GM19463 (cell line): ENCODE measurements at regions not wholly inside any gene's neighbourhood (a gene's known extent, or its start where the extent isn't known, plus 50 kb on each side); places are given as distances from the start of the nearest gene placed in this dataset.

Experiments
- ATAC-seq: cut with Tn5 transposase; IDR thresholded peaks from one replicate; pipeline ENCODE4 v1.9.1; 2021; ENCODE audit warnings: mild to moderate bottlenecking, moderate library complexity; ENCODE audit not compliant: unreplicated experiment

DNA sequence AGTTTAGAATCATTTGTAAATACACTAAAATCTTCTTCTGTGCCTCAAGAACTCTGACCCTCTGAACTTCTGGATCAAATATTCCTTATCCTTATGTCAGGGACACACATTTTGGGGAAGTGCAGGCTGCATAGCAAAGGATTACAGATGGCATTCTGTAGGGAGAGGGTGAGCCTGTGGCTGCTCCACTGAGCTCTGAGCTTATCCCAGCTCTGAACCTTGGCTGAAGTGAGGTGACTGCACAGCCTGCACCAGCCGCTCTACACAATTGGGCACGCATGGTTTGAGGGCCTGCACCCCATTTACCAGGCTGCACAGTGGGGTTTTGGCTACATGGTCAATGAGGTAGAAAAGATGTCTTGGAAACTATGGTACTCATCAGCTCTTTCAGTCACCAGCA is 251.6 kb downstream of the GALR1 start:
- no peak for ATAC-seq

DNA sequence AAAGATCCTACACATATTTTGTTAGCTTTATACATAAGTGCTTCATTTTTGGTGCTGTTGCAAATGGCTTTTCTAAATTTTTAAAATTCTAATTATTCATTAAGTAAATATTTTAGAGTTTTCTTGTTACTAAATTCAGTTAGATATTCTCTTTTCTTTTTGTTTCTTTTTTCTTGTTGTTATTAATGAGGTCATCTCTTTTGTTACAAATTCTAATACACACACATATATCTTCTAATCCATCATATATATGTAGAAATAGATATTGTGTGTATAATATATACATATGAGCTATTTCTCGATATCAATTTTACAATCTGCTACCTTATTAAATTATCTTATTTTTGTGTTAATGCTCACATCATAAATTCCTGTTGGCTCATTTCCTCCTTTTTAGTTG is 255.9 kb downstream of the GALR1 start:
- no peak for ATAC-seq

DNA sequence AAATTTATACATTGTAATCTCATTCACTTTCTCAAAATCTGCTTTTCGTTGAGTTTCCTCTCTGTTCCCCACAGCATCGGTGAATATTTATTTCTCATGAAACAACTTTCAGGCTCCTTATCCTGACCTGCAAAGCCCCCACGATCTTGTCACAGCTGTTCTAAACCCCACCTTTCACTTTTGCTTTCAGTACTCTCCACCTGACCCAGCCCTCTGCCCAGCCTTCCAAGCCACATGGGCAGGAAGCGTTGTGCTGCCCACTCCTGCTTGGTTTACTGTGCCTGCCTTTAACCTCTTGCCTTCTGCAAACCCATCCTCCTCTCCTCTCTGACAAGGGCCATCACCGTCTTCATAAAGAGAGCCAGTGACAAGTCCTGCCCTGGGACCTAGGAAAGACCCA is 262.5 kb downstream of the GALR1 start:
- ATAC-seq: no peak

DNA sequence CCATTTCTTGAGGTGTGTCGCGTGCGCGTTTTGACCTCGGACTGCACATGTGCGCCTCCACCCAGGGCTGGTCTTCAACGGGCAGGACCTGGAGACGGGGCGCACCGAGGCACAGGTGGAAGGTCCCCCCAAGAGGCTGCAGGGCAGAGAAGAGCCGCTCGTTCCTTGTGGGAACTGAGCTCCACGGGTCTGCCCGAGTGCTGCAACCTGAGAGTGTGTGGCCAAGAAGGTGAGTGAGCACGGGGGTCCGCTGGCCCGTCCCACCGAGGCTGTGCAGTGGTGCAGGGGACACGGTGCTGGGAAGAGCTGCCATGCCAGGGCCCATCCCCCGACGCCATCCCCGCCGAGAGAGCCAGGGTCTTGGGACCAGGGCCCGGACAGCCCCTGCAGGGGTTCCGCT is 268.3 kb downstream of the GALR1 start:
- no peak for ATAC-seq

DNA sequence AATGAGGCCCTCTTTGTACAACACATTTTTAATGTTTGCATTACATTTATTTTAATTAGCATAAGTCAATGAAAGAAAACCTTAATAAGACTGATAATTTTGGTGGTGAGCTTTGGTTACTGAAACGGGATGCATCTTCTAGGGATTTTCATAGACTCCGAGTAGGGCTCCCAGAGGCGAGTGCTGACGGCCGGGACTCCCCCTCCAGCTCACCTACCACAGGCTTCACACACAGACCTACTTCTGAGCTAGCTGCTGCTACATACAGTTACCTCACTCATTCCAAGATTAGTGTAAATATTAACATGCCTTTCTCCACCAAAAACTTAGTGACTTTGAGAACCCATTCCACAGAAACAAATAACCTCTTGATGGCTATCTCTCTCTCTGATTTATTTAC is 271.1 kb downstream of the GALR1 start:
- ATAC-seq: no peak

DNA sequence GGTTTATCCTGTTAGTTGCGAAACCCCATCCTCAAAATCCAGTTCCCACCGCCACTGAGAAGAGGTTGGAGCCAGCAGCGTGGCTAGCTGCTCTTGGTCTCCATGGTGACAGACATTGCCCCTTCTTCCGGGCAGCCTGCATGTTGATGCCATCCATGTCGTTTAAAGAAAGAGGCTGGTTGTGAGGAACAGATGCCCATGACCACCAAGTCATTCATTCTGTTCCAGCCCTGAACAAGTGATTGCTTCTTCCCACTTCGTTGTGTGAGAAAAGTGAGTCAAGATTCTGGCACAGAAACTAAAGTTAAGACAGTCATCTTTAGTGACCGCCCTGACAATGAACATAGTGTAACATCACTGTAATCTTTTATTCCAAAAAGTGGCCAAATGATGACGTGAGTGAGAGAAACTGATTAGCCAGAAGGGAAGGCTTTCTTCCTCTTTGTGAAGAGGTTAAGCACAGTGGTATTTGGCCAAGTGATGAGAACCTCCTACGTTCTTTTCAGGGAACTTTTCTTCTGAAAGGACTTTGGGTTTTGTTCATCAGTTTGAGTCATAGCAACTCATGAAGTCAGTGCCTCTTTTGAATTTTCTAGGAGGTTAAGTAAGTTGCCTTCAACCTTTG is 272.5 kb downstream of the GALR1 start:
- peak; percentile 60 for ATAC-seq

DNA sequence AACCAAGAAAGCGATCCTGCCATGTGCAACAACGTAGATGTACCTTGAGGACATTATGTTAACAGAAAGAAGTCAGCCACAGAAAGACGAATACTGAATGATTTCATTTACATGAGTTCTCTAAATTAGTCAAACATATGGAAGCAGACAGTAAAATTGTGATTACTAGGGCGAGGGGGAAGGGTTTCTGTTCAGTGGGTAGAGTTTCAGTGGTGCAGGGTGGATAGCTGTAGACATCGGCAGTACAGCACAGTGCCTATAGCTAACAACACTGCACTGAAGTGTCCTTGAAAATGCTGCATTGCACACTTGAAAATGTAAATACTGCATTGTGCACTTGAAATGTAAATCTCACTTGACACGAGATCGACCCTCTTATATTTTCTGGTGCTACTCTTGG is 275.3 kb downstream of the GALR1 start:
- peak; percentile 43 for ATAC-seq

DNA sequence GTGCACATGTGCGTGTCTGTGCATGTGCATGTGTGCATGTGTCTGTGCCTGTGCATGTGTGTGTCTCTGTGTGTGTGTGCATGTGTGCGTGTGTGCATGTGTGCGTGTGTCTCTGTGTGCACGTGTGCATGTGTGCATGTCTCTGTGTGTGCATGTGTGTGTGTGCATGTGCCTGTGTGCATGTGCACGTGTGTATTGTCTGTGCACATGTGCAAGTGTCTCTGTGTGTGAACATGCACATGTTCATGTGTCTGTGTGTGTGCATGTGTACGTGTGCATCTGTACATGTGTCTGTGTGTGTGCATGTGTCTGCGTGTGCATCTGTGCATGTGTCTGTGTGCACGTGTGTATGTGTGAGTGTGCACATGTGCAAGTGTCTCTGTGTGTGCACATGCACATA is 277.3 kb downstream of the GALR1 start:
- no peak for ATAC-seq

DNA sequence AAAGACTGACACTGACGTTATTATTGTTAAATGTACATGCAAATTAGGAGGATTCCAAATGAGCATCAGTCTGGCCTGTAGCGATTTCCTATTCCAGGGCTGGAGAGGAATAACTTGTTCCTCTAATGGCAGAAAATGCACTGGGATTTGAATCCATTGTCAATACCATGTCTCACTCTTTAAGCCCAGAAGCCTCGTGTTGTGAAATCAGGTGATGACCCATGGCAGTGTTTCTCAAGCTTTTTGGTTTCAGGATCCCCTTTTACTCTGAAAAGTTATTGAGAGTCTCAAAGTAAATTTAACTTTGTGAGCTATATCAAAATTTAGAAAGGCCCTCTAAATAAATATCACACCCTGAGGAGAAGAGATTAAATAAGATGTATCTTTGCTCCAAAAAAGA is 279.2 kb downstream of the GALR1 start:
- ATAC-seq: no peak

DNA sequence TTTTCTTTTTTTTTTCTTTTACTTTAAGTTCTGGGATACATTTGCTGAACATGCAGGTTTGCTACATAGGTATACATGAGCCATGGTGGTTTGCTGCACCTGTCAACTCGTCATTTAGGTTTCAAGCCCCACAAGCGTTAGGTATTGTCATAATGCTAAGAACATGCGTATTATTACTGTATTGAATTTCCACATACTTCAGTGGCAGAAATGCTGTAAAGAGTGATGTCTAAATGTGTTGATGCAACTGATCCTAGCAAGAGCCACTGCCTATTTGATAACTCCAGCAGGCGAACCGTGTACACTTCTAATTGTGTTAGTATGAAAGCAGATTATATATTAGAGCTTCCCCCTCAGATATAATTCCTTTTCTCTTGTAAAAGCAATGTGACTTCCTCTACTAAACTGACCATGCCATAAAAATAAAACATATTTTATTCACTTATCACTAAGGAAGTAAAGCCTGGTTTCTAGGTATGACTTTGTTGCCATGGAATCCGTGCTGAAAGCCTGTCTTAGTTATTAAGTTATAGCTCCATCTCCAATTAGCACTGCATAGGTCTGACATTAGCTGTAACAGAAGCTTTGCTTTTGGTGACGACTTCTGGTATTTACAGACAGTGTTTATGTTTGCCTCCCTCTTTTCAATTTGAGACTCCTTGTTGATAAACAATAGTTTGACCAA is 280.0 kb downstream of the GALR1 start:
- ATAC-seq: no peak

DNA sequence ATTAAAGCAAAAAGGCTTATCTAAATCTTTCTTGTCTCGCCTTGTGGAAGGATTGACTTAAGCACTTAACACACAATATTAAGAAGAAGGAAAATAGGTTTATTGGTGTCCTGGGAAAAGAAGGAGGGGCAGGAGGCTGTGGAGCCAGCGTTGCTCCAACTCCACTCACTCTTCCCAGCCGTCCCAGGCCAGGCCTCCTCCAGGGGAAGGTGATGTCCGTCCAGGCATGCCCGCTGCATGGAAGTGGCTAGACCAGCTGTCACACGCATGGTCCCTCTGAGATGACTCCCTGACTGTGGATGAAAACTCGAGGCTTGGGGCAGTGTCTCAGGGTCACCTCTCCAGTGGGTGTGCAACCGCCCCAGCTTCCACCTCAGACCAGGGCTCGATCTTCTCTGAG is 281.1 kb downstream of the GALR1 start:
- ATAC-seq: no peak

DNA sequence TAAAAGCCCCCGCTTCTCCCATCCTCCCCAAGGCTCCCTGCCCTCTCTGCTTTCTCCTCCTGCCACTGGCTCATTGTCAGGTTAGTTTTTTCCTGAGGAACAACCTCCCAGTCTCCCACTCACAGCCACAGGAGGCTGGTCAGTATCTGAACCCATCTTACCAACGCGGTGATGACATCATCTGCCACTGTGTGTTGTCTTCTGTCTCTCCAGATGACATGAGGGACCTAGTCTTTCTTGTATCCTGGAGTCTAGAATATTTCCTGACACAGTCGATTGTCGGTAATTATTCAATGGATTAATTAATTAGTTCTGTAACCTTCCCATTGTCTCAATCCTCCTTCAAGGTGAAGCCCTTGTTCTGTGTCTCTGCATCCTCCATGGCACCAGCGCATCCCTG is 290.2 kb downstream of the GALR1 start:
- ATAC-seq: no peak

DNA sequence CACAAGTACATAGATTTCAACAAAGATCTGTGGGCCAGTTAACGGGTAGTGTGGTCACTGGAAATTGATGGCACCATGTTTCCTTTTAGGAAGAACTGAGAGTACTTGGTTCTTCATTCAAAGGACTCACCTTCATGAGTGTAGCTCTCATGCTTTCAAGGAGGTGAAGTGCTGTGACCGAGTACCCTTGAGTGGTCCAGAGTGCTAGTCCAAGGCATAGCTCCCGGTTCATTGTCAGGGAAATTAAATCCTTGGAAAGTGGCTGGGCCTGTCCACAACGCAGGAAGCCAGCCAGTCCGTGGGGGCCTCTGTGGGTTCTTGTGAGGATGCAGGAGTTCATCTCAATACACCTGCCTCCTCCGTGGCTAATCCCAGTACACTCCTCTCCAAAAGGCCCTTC is 295.1 kb downstream of the GALR1 start:
- no peak for ATAC-seq

DNA sequence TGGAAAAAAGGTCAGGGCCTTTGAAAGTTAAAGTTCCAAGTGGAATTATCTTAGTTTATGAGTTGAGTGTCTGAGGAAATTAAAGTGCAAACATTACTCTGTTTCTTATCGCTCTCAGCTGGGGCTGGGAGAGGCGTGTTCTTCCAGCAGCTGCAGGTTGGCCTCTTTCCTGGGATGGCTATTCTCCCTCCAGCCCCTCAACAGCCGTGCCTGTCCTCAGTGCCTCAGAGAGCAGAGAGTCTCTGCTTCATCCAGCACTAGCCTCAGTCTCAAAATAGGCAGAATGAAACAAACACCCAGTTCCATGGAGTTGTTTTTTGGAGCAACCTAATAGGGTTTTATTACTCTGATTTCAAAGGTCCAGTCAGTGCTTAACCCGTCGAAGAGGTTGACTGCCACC is 298.1 kb downstream of the GALR1 start:
- ATAC-seq: no peak

DNA sequence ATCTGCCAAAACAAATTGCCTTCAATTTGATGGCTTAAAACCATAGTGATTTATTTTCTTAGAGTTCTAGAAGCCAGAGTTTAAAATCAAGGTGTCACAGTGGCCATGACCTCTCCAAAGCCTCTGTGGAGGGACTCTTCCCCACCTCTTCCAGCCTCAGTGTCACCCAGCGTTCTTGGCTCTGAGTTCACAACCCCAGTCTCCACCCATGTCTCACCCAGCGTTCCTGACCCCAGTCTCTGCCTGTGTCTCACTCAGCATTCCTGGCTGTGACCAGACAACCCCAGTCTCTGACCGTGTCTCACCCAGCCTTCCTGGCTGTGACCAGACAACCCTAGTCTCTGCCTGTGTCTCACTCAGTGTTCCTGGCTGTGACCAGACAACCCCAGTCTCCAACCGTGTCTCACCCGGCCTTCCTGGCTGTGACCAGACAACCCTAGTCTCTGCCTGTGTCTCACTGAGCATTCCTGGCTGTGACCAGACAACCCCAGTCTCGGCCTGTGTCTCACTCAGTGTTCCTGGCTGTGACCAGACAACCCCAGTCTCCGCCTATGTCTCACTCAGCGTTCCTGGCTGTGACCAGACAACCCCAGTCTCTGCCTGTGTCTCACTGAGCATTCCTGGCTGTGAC is 299.3 kb downstream of the GALR1 start:
- ATAC-seq: no peak

DNA sequence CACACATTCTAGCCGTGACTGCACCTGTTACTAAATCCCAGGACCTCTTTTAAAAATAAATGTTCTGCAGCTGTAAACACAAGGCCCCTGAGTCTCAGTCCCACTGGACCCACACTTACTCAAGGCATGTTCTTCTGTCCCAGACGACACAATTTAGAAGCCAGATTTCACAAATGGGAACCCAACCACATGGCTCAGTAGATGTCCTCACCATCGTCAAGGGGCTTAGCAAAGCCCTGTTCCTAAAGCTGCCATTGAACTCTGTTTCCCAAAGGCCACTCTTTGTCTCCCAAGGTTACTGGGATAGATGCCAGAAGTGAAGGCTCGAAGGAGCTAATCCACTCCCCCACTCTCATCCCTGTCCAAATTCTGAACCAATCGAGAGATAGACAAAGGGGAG is 301.0 kb downstream of the GALR1 start:
- no peak for ATAC-seq

DNA sequence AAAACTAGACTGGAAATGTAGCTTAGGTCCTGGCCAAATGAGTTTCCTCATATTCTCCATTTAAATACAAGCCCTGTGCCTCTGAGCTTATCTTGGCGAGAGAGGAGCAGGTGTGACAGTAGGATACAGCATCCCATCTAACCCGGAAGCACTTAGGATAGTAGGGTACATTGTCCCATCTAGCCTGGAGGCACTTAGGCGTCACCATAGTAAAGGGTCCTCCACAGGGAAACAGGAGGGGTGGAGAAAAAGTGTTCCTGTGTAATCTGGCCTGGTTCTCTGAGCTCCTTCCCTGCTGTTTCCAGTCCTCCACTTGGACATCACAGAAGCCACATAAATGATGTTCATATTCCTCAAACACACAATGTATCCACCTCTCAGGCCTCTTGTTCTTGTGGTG is 301.4 kb downstream of the GALR1 start:
- ATAC-seq: no peak

DNA sequence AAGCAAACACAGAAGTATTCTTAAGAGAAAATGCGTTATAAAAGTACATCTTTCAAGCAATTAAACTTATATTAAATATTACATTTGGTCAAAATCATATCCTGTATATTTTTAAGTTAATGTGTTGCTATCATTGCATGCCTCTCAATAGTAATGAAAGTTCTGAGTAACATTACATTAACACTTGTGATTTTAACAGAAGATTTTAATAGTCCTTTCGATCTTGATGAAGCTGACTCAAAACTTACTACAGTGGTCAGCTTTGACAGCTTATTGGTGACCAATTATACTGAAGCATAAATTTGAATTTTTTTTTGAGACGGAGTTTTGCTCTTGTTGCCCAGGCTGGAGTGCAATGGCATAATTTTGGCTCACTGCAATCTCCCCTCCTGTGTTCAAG is 303.3 kb downstream of the GALR1 start:
- no peak for ATAC-seq

DNA sequence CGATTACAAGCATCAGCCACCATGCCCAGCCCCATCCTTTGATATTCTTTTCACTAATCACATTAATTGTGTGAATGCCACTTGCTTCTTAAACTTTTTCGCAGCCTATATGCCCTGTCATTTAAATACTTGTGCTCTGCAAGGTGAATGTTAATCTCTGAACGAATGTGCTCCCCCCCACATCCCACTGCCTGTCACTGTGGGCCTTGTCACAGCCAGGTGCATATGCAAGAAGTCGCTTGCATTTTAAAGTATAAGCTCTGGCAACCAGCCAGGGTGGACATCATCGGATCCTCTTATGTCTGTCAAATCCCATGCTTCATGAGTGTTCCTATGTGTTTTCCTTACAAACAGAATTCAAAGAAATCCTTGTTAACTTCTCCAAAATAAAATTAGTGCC is 304.4 kb downstream of the GALR1 start:
- no peak for ATAC-seq

DNA sequence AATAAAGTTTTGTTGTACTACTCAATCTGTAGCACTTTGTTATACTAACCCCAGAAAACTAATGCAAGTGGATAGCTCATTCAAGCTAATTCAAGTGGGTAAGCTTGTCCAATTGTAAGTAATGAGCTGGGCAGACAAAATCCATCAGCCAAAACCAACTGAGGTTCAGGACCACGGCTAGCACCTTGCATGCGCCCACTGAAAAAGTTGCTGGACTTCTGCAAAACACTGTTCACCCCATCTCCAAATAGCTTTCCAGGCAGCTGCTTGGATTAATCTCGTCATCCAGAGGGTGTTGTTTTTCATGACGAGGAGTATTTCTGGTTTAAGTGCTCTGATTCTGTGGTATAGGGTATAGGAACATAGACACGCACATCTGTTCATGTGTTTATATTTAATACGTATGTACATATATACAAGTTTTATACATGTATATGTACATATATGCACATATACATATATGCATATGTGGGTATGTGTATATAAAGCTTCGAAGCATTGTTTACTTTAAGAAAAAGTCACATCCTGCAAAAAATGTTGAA is 307.5 kb downstream of the GALR1 start:
- ATAC-seq: no peak

DNA sequence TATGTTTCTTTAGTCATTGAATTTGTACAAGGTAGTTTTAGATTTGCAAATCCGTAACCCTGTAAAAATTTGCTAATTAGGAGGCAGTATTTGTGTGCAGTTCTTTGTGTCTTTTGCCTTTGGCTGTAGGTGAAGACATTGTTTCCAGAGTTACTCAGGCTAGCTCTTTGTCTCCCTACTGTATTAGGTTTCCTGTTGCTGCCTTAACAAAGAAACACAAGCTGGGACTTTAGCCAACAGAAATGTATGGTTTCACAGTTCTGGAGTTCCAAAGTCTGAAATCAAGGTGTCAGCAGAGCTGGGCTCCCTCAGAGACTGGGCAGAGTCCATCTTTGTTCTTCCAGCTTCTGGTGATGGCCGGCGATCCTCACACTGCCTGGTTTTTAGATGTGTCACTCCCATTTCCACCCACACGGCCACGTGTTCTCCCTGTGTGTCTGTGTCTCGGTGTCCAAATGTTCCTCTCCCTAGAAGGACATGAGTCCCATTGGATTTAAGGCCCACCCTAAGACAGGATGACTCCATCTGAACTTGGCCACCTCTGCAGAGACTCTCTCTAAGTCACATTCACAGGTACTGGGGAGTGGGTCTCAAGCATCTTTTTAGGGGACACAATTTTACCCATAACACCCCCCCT is 309.7 kb downstream of the GALR1 start:
- no peak for ATAC-seq
